ENCODE measurements at regions not wholly inside any gene's neighbourhood (a gene's known extent, or its start where the extent isn't known, plus 50 kb on each side); places are given as distances from the start of the nearest gene placed in this dataset.

GRCh38 chr1:64357422-64357821, 112.5 kb upstream of the CACHD1 start:
- 37 to 38% methylated on average over 6 of the region's 6 CpGs for WGBS, 2 donors

DNA sequence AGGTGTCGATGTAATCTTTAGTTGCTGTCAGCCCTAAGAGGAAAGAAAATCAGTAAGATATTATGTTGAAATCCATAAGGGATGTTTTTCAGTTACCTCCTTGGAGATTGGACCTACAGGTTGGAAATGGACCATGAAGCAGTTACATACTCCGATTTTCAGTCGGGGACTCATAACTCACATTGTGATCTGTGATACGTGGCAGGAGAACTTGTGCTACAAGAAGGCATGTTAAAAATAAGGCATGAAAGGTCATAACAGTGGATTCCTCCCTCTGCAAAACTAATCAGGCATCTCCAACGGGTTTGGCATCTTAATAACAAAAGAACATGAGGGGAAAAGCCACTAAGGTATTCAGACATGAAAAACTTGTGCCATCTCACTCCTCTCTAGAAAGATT, 111.2 kb upstream of the CACHD1 start:
- intact Hi-C loops (cut with DNase I): no loop called here
- H3K27me3 ChIP-seq: no peaks in the 10 kb centered on the region
- 82 to 83% methylated on average over 5 of the region's 5 CpGs for WGBS, 2 donors
- TF ChIP-seq POLR2A (IDR thresholded peaks at IDR 0.05) (no peak), CTCF (IDR thresholded peaks at IDR 0.05) (no peak)
- H3K36me3 ChIP-seq: no peaks in the 10 kb centered on the region
- no peaks in the 10 kb centered on the region for H3K9me3 ChIP-seq
- no peak overlapping the region for H3K4me3 ChIP-seq (replicated peaks in 1 of 3)
- no peak overlapping the region for H3K27ac ChIP-seq
- DNase-seq: no peak
- no peaks in the 10 kb centered on the region for H3K4me1 ChIP-seq

More at GRCh38 chr1:64357422-64357821, 112.5 kb upstream of the CACHD1 start:
- Histone ChIP-seq H3K4me3 (replicated peaks in 1 of 3) (no peak overlapping the region), H3K9me3 (no peaks in the 10 kb centered on the region), H3K36me3 (no peaks in the 10 kb centered on the region), H3K27ac (no peak overlapping the region), H3K4me1 (no peaks in the 10 kb centered on the region), H3K27me3 (no peaks in the 10 kb centered on the region)
- intact Hi-C loops (cut with DNase I): no loop called here
- TF ChIP-seq CTCF (IDR thresholded peaks at IDR 0.05) (no peak), POLR2A (IDR thresholded peaks at IDR 0.05) (no peak)
- DNase-seq: no peak

- no peak for DNase-seq
- intact Hi-C loops (cut with DNase I): no loop called here
- no peak overlapping the region for H3K4me3 ChIP-seq (replicated peaks in 1 of 3)
- 68 to 89% methylated on average over 3 of the region's 3 CpGs for WGBS, 2 donors
- TF ChIP-seq CTCF (IDR thresholded peaks at IDR 0.05): no peak
- TF ChIP-seq POLR2A (IDR thresholded peaks at IDR 0.05): no peak
- H3K36me3 ChIP-seq: no peaks in the 10 kb centered on the region
- no peak overlapping the region for H3K27ac ChIP-seq
- H3K27me3 ChIP-seq: no peaks in the 10 kb centered on the region
- no peaks in the 10 kb centered on the region for H3K4me1 ChIP-seq
- H3K9me3 ChIP-seq: no peaks in the 10 kb centered on the region
Measured at GRCh38 chr1:64361974-64362373, 108.0 kb upstream of the CACHD1 start.

DNA sequence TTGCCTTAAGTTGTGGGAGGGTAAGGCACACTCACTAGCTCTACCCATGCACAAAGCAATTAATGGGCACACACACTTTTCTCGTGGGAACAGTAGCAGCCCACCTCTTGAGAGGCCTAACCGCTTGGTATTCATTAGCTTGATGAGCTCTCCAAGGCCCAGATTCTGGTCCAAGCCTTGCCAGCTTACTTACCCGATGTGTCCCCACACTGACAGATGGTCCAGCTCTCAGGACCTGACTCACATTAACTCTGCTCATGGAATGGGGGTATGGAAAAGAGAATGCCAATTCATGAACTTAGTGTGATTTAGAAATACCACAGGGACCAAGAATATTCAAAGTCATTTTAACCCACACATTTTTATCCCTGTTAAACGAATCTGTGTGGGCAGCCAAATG, 106.8 kb upstream of the CACHD1 start:
- TF ChIP-seq CTCF (IDR thresholded peaks at IDR 0.05) (no peak), POLR2A (IDR thresholded peaks at IDR 0.05) (no peak)
- no peak for DNase-seq
- H3K36me3 ChIP-seq: no peaks in the 10 kb centered on the region
- H3K4me1 ChIP-seq: no peaks in the 10 kb centered on the region
- H3K4me3 ChIP-seq (replicated peaks in 1 of 3): no peak overlapping the region
- H3K9me3 ChIP-seq: no peaks in the 10 kb centered on the region
- intact Hi-C loops (cut with DNase I): no loop called here
- no peak overlapping the region for H3K27ac ChIP-seq
- WGBS, 2 donors: 82 to 85% methylated on average over 4 of the region's 4 CpGs
- no peaks in the 10 kb centered on the region for H3K27me3 ChIP-seq

DNA sequence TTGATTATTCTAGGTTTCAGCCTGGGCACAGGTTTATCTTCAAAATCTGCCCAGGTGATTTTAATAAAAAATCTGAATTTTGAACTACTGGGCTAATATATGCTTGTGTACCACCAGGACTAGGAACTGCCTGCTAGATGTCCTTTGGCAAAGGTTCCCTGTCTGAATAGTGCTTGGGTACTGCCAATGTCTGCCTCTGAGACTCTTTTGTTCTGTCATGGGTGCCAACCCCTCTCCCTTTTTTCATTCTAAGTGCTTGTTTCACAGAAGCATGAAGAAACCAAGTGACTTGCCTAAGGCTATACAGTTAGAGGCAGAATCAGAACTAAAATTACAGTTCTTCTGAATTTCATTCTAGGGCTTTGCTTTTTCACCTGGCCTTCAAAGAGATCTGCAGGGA, 106.3 kb upstream of the CACHD1 start:
- Histone ChIP-seq H3K27ac (no peak overlapping the region), H3K36me3 (no peaks in the 10 kb centered on the region), H3K4me3 (replicated peaks in 1 of 3) (no peak overlapping the region), H3K27me3 (no peaks in the 10 kb centered on the region), H3K4me1 (no peaks in the 10 kb centered on the region), H3K9me3 (no peaks in the 10 kb centered on the region)
- no peak for DNase-seq
- intact Hi-C loops (cut with DNase I): no loop called here
- TF ChIP-seq CTCF (IDR thresholded peaks at IDR 0.05): no peak
- TF ChIP-seq POLR2A (IDR thresholded peaks at IDR 0.05): no peak
